ENCODE measurements at regions not wholly inside any gene's neighbourhood (a gene's known extent, or its start where the extent isn't known, plus 50 kb on each side); places are given as distances from the start of the nearest gene placed in this dataset.

DNA sequence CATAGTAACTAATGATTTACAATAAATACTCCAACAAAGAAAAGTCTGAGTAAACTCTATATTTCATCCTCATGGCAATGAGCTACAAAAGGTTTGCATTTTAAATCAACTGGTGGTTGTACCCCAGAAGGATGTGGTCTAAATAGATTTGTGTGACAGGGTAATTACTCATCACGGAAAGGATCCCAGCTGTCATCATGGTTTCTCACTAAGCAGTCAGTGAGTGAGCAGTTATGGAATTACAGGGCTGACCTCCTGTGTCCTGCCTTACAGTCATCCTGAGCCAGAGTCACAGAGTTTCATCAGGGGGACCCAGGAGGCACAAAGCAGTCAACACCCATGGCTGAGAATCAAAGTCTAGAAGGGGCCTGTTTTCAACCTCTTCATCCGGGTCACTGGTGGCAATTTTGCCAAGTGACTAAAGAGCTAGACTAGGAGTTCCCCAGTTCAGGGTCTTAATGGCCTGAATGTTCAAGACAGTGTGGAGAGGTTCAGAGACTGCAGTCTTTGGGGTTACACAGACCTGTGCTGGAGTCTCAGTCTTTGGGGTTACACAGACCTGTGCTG is 210.7 kb upstream of the SLC24A2 start:
- DNase-seq (ENCODE audit: low spot score) (no peak), ATAC-seq (no peak)
- Mint-ChIP-seq H3K4me1 (peaks cover 8% of the 10 kb centered on the region), H3K27me3 (ENCODE audit: low read depth) (no peaks in the 10 kb centered on the region), H3K27ac (no peak overlapping the region), H3K36me3 (no peaks in the 10 kb centered on the region), H3K4me3 (no peak overlapping the region), H3K9me3 (no peaks in the 10 kb centered on the region)
- CTCF ChIA-PET: interaction anchor here (1.7 kb wide), 1 partner anchor 16 kb away, joined by 4 read pairs; no protein-coding TSS in a partner anchor
- POLR2A ChIA-PET: no interaction called here
- TF ChIP-seq, protein P1, sequence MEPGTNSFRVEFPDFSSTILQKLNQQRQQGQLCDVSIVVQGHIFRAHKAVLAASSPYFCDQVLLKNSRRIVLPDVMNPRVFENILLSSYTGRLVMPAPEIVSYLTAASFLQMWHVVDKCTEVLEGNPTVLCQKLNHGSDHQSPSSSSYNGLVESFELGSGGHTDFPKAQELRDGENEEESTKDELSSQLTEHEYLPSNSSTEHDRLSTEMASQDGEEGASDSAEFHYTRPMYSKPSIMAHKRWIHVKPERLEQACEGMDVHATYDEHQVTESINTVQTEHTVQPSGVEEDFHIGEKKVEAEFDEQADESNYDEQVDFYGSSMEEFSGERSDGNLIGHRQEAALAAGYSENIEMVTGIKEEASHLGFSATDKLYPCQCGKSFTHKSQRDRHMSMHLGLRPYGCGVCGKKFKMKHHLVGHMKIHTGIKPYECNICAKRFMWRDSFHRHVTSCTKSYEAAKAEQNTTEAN (CRISPR knock-in tag; IDR thresholded peaks at IDR 0.05): no peak
- TF ChIP-seq HMGA2 (CRISPR knock-in tag; IDR thresholded peaks at IDR 0.05): no peak

DNA sequence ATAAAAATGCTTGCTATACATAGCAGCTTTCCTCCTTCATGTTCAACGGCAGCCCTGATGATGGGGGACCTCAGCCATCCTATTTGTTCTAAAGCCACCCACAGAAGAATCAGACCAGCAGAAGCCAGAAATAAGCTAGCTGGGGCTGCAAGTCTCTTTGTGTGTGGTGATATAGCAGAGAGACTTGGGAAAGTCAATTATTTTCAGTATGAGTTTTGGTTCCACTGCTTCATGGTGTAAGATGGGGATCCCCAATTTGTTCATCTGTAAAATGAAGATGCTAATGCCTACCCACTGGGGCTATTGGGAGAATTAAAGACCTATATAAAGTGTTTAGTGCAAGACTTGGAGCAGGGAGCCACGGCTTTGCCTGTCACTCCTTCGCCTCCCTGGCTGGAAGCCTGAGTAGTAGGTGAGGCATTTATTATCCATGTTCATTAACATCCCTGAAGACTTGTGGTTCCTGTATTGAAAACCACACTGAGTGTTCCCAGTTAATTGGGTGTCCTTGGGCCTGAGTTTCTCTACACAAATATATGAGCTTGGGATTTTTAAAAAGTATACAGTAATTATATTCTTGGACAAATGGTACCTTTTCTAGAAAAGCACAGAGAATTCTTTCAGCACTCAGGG is 210.1 kb upstream of the SLC24A2 start:
- no peaks in the 10 kb centered on the region for H3K36me3 Mint-ChIP-seq
- no peak overlapping the region for H3K27ac Mint-ChIP-seq
- ChIA-PET CTCF (interaction anchor here (1.7 kb wide), 1 partner anchor 17 kb away, joined by 4 read pairs; no protein-coding TSS in a partner anchor), POLR2A (interaction anchor here (0.5 kb wide), 1 partner anchor 598 kb away, joined by 3 read pairs; no protein-coding TSS in a partner anchor)
- no peak for ATAC-seq
- TF ChIP-seq ESRRA (CRISPR knock-in tag; IDR thresholded peaks at IDR 0.05; ENCODE audit: borderline replicate concordance) (no peak), ZNF219 (CRISPR knock-in tag; IDR thresholded peaks at IDR 0.05; ENCODE audit: borderline replicate concordance) (no peak), RELA (CRISPR knock-in tag; IDR thresholded peaks at IDR 0.05; ENCODE audit: borderline replicate concordance) (no peak), HMGA2 (CRISPR knock-in tag; IDR thresholded peaks at IDR 0.05) (no peak), OVOL2 (CRISPR knock-in tag; IDR thresholded peaks at IDR 0.05; ENCODE audit: borderline replicate concordance) (no peak), GTF2I (CRISPR knock-in tag; conservative IDR thresholded peaks at IDR 0.05) (no peak)
- TF ChIP-seq, protein P2, sequence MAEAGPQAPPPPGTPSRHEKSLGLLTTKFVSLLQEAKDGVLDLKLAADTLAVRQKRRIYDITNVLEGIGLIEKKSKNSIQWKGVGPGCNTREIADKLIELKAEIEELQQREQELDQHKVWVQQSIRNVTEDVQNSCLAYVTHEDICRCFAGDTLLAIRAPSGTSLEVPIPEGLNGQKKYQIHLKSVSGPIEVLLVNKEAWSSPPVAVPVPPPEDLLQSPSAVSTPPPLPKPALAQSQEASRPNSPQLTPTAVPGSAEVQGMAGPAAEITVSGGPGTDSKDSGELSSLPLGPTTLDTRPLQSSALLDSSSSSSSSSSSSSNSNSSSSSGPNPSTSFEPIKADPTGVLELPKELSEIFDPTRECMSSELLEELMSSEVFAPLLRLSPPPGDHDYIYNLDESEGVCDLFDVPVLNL (CRISPR knock-in tag; IDR thresholded peaks at IDR 0.05; ENCODE audit: borderline replicate concordance, low read depth): no peak
- TF ChIP-seq, protein P3, sequence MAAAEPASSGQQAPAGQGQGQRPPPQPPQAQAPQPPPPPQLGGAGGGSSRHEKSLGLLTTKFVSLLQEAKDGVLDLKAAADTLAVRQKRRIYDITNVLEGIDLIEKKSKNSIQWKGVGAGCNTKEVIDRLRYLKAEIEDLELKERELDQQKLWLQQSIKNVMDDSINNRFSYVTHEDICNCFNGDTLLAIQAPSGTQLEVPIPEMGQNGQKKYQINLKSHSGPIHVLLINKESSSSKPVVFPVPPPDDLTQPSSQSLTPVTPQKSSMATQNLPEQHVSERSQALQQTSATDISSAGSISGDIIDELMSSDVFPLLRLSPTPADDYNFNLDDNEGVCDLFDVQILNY (CRISPR knock-in tag; IDR thresholded peaks at IDR 0.05): no peak
- TF ChIP-seq, protein P4, sequence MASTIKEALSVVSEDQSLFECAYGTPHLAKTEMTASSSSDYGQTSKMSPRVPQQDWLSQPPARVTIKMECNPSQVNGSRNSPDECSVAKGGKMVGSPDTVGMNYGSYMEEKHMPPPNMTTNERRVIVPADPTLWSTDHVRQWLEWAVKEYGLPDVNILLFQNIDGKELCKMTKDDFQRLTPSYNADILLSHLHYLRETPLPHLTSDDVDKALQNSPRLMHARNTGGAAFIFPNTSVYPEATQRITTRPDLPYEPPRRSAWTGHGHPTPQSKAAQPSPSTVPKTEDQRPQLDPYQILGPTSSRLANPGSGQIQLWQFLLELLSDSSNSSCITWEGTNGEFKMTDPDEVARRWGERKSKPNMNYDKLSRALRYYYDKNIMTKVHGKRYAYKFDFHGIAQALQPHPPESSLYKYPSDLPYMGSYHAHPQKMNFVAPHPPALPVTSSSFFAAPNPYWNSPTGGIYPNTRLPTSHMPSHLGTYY (CRISPR knock-in tag; IDR thresholded peaks at IDR 0.05): no peak
- TF ChIP-seq, protein P5, sequence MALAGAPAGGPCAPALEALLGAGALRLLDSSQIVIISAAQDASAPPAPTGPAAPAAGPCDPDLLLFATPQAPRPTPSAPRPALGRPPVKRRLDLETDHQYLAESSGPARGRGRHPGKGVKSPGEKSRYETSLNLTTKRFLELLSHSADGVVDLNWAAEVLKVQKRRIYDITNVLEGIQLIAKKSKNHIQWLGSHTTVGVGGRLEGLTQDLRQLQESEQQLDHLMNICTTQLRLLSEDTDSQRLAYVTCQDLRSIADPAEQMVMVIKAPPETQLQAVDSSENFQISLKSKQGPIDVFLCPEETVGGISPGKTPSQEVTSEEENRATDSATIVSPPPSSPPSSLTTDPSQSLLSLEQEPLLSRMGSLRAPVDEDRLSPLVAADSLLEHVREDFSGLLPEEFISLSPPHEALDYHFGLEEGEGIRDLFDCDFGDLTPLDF (CRISPR knock-in tag; IDR thresholded peaks at IDR 0.05): no peak
- TF ChIP-seq, protein P6, sequence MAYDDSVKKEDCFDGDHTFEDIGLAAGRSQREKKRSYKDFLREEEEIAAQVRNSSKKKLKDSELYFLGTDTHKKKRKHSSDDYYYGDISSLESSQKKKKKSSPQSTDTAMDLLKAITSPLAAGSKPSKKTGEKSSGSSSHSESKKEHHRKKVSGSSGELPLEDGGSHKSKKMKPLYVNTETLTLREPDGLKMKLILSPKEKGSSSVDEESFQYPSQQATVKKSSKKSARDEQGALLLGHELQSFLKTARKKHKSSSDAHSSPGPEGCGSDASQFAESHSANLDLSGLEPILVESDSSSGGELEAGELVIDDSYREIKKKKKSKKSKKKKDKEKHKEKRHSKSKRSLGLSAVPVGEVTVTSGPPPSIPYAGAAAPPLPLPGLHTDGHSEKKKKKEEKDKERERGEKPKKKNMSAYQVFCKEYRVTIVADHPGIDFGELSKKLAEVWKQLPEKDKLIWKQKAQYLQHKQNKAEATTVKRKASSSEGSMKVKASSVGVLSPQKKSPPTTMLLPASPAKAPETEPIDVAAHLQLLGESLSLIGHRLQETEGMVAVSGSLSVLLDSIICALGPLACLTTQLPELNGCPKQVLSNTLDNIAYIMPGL (CRISPR knock-in tag; IDR thresholded peaks at IDR 0.05): no peak
- TF ChIP-seq, protein P7, sequence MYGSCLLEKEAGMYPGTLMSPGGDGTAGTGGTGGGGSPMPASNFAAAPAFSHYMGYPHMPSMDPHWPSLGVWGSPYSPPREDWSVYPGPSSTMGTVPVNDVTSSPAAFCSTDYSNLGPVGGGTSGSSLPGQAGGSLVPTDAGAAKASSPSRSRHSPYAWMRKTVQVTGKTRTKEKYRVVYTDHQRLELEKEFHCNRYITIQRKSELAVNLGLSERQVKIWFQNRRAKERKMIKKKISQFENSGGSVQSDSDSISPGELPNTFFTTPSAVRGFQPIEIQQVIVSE (CRISPR knock-in tag; IDR thresholded peaks at IDR 0.05; ENCODE audit: borderline replicate concordance): no peak
- peaks cover 8% of the 10 kb centered on the region for H3K4me1 Mint-ChIP-seq
- no peaks in the 10 kb centered on the region for H3K9me3 Mint-ChIP-seq
- no peak overlapping the region for H3K4me3 Mint-ChIP-seq
- H3K27me3 Mint-ChIP-seq (ENCODE audit: low read depth): no peaks in the 10 kb centered on the region
- no peak for DNase-seq (ENCODE audit: low spot score)
